Esophagus squamous epithelium (tissue), 4 donors: ENCODE measurements at regions not wholly inside any gene's neighbourhood (a gene's known extent, or its start where the extent isn't known, plus 50 kb on each side); places are given as distances from the start of the nearest gene placed in this dataset.

Source experiments
- CTCF ChIP-seq, 6 experiments: fragments of 450-650 bp in 4 of 6; fragments of 200-600 bp in 2 of 6; sonication (generic) in 2 of 6; IDR thresholded peaks; one replicate each; pipeline ENCODE4 v1.5.1; 2016 to 2019; ENCODE audit warnings: antibody characterized with exemption in 6 of 6, mild to moderate bottlenecking in 4 of 6, moderate library complexity in 4 of 6
- POLR2A ChIP-seq, 4 donors: fragments of 450-650 bp; IDR thresholded peaks; one replicate each; pipeline ENCODE4 v1.6.1; 2017; ENCODE audit warnings: antibody characterized with exemption in 4 of 4, mild to moderate bottlenecking in 4 of 4, moderate library complexity in 3 of 4

- TF ChIP-seq CTCF (IDR thresholded peaks at IDR 0.05) (no peak), POLR2A (IDR thresholded peaks at IDR 0.05) (no peak)
Observed at GRCh38 chr20:51864967-51865366, 62.6 kb upstream of the SALL4 start.
